ENCODE measurements at regions not wholly inside any gene's neighbourhood (a gene's known extent, or its start where the extent isn't known, plus 50 kb on each side); places are given as distances from the start of the nearest gene placed in this dataset.
"Not testable (repeated sequence)": the region's sequence is repeated elsewhere in the genome, so short reads cannot be mapped to it uniquely, and the experiment has no call there.

- ATAC-seq (ENCODE audit: low read depth) (no peak), DNase-seq (no peak)
- H3K36me3 ChIP-seq (replicated peaks in 1 of 2; ENCODE audit: control extremely low read depth in 1 of 2, control insufficient read depth in 1 of 2, extremely low read depth in 1 of 2, insufficient read depth in 2 of 2, low read length in 1 of 2): no peaks in the 10 kb centered on the region
- ChIA-PET POLR2A (no interaction called here), CTCF (interaction anchor here (1.3 kb wide), 1 partner anchor 1116 kb away, joined by 3 read pairs; no protein-coding TSS in a partner anchor)
- no peaks in the 10 kb centered on the region for H3K9me3 Mint-ChIP-seq (ENCODE audit: insufficient read depth)
- H3K4me2 ChIP-seq (replicated peaks; ENCODE audit: low read depth, low read length, poor library complexity, severe bottlenecking): no peak overlapping the region
- H3K4me3 ChIP-seq (ENCODE audit: control extremely low read depth in 1 of 5, extremely low read depth in 1 of 5, insufficient read depth in 1 of 5, low read depth in 2 of 5, low read length in 4 of 5): no peak overlapping the region
- TF ChIP-seq EZH2 (IDR thresholded peaks at IDR 0.05; ENCODE audit: borderline replicate concordance, insufficient read depth, low read depth, low read length, poor library complexity, severe bottlenecking): no peak
- TF ChIP-seq CTCF (IDR thresholded peaks at IDR 0.05): no peak
- H3K27ac Mint-ChIP-seq: no peak overlapping the region
- H3K79me2 ChIP-seq (ENCODE audit: control insufficient read depth, insufficient read depth, low read length): no peaks in the 10 kb centered on the region
- no peaks in the 10 kb centered on the region for H3K9me3 ChIP-seq (ENCODE audit: control extremely low read depth in 1 of 3, control insufficient read depth in 2 of 3, insufficient read depth in 1 of 3, low read length in 2 of 3)
- H4K20me1 ChIP-seq (ENCODE audit: control insufficient read depth, insufficient read depth, low read length, poor library complexity, severe bottlenecking): no peaks in the 10 kb centered on the region
- H3K4me1 Mint-ChIP-seq: no peaks in the 10 kb centered on the region
- H3K4me3 Mint-ChIP-seq: no peak overlapping the region
- H3K9ac ChIP-seq (ENCODE audit: low read length): no peak overlapping the region
- H3K4me1 ChIP-seq (ENCODE audit: control insufficient read depth in 2 of 2, insufficient read depth in 2 of 2, low read length in 2 of 2): no peaks in the 10 kb centered on the region
- peaks cover 17% of the 10 kb centered on the region for H3K27me3 Mint-ChIP-seq
- peaks cover 0 to 21% (median 4%) of the 10 kb centered on the region in 4 experiments for H3K27me3 ChIP-seq (replicated peaks in 1 of 4; ENCODE audit: control extremely low read depth in 1 of 4, control insufficient read depth in 3 of 4, insufficient read depth in 4 of 4, low read length in 3 of 4)
- intact Hi-C loops (cut with micrococcal nuclease): no loop called here
- H3K27ac ChIP-seq (ENCODE audit: low read length in 2 of 2): no peak overlapping the region
- WGBS (ENCODE audit: insufficient coverage): 82% methylated on average over 6 of the region's 6 CpGs
- no peak overlapping the region for H2AFZ ChIP-seq (ENCODE audit: insufficient read depth, low read depth, low read length, poor library complexity, severe bottlenecking)
These were observed 119.0 kb upstream of the HS3ST2 start for GRCh38 chr16:22694887-22695382.

GRCh38 chr16:22695773-22696172, 118.2 kb upstream of the HS3ST2 start:
- H3K79me2 ChIP-seq (ENCODE audit: control insufficient read depth, insufficient read depth, low read length); DNase-seq; H3K36me3 ChIP-seq (replicated peaks in 1 of 2; ENCODE audit: control extremely low read depth in 1 of 2, control insufficient read depth in 1 of 2, extremely low read depth in 1 of 2, insufficient read depth in 2 of 2, low read length in 1 of 2); H3K4me3 Mint-ChIP-seq; intact Hi-C loops (cut with micrococcal nuclease); H4K20me1 ChIP-seq (ENCODE audit: control insufficient read depth, insufficient read depth, low read length, poor library complexity, severe bottlenecking); H3K9me3 Mint-ChIP-seq (ENCODE audit: insufficient read depth); ATAC-seq (ENCODE audit: low read depth); H3K9ac ChIP-seq (ENCODE audit: low read length); H3K4me1 Mint-ChIP-seq; H3K4me1 ChIP-seq (ENCODE audit: control insufficient read depth in 2 of 2, insufficient read depth in 2 of 2, low read length in 2 of 2); H3K9me3 ChIP-seq (ENCODE audit: control extremely low read depth in 1 of 3, control insufficient read depth in 2 of 3, insufficient read depth in 1 of 3, low read length in 2 of 3); H3K4me2 ChIP-seq (replicated peaks; ENCODE audit: low read depth, low read length, poor library complexity, severe bottlenecking); H3K4me3 ChIP-seq (ENCODE audit: control extremely low read depth in 1 of 5, extremely low read depth in 1 of 5, insufficient read depth in 1 of 5, low read depth in 2 of 5, low read length in 4 of 5); H3K27ac Mint-ChIP-seq; POLR2A ChIA-PET; H3K27ac ChIP-seq (ENCODE audit: low read length in 2 of 2); H2AFZ ChIP-seq (ENCODE audit: insufficient read depth, low read depth, low read length, poor library complexity, severe bottlenecking): not testable (repeated sequence)
- H3K27me3 ChIP-seq (replicated peaks in 1 of 4; ENCODE audit: control extremely low read depth in 1 of 4, control insufficient read depth in 3 of 4, insufficient read depth in 4 of 4, low read length in 3 of 4): peaks cover 0 to 19% (median 4%) of the 10 kb centered on the region in 4 experiments
- 97% methylated on average over 6 of the region's 7 CpGs for WGBS (ENCODE audit: insufficient coverage)
- CTCF ChIA-PET: interaction anchor here (0.9 to 1.3 kb wide), 2 partner anchors 27 to 1116 kb away, joined by 3 read pairs; no protein-coding TSS in a partner anchor
- H3K27me3 Mint-ChIP-seq: peaks cover 19% of the 10 kb centered on the region

Data from B cell (primary cell).